ENCODE measurements at regions not wholly inside any gene's neighbourhood (a gene's known extent, or its start where the extent isn't known, plus 50 kb on each side); places are given as distances from the start of the nearest gene placed in this dataset.

GRCh38 chr1:104856518-104856917, 1106.8 kb downstream of the AMY1C start:
- no peak overlapping the region for H2BK12ac ChIP-seq (ENCODE audit: insufficient read length, low read depth, low read length)
- no peaks in the 10 kb centered on the region for H3K79me1 ChIP-seq (ENCODE audit: insufficient read depth, low read depth, low read length, poor library complexity, severe bottlenecking)
- no peak overlapping the region for H2BK15ac ChIP-seq (ENCODE audit: low read depth, low read length)
- Mint-ChIP-seq H3K27me3 (ENCODE audit: low read depth) (no peaks in the 10 kb centered on the region), H3K27ac (no peak overlapping the region), H3K36me3 (ENCODE audit: insufficient read depth in 1 of 3, low read depth in 3 of 3) (peaks cover 0 to 4% (median 2%) of the 10 kb centered on the region in 3 experiments; a peak in 4 of 7 replicates), H3K9me3 (peaks cover 6 to 11% of the 10 kb centered on the region in 2 experiments; a peak in 4 of 5 replicates), H3K4me3 (no peak overlapping the region), H3K4me1 (no peaks in the 10 kb centered on the region)
- DNase-seq: no peak
- H3K18ac ChIP-seq (ENCODE audit: insufficient read length, low read depth, low read length): no peak overlapping the region
- H3K27me3 ChIP-seq (ENCODE audit: insufficient read depth, low read length): no peaks in the 10 kb centered on the region
- H3K4me1 ChIP-seq (ENCODE audit: insufficient read depth, low read length): no peaks in the 10 kb centered on the region
- H2AK5ac ChIP-seq (ENCODE audit: insufficient read length, low read length): no peak overlapping the region
- H2BK5ac ChIP-seq (ENCODE audit: insufficient read length, low read length): no peak overlapping the region
- no peak overlapping the region for H3K9ac ChIP-seq (ENCODE audit: extremely low read depth, insufficient read length, low read length)
- no peak overlapping the region for H2AFZ ChIP-seq (ENCODE audit: low read length)
- H3T11ph ChIP-seq (ENCODE audit: low read length): no peak overlapping the region
- no peak overlapping the region for H3K14ac ChIP-seq (ENCODE audit: insufficient read depth, low read length)
- H2BK120ac ChIP-seq (ENCODE audit: low read depth, low read length, poor library complexity, severe bottlenecking): no peak overlapping the region
- no peak overlapping the region for H3K23ac ChIP-seq (ENCODE audit: insufficient read length, low read depth, low read length)
- no peaks in the 10 kb centered on the region for H4K20me1 ChIP-seq (ENCODE audit: control insufficient read depth, insufficient read depth, insufficient read length)
- H3K4me2 ChIP-seq (ENCODE audit: insufficient read depth, insufficient read length, low read length): no peak overlapping the region
- no peak overlapping the region for H3K56ac ChIP-seq (ENCODE audit: insufficient read length, low read depth, low read length)
- H4K5ac ChIP-seq (ENCODE audit: insufficient read length, low read depth, low read length): no peak overlapping the region
- no peaks in the 10 kb centered on the region for H3K79me2 ChIP-seq (ENCODE audit: insufficient read depth, low read length)
- TF ChIP-seq, protein P1, sequence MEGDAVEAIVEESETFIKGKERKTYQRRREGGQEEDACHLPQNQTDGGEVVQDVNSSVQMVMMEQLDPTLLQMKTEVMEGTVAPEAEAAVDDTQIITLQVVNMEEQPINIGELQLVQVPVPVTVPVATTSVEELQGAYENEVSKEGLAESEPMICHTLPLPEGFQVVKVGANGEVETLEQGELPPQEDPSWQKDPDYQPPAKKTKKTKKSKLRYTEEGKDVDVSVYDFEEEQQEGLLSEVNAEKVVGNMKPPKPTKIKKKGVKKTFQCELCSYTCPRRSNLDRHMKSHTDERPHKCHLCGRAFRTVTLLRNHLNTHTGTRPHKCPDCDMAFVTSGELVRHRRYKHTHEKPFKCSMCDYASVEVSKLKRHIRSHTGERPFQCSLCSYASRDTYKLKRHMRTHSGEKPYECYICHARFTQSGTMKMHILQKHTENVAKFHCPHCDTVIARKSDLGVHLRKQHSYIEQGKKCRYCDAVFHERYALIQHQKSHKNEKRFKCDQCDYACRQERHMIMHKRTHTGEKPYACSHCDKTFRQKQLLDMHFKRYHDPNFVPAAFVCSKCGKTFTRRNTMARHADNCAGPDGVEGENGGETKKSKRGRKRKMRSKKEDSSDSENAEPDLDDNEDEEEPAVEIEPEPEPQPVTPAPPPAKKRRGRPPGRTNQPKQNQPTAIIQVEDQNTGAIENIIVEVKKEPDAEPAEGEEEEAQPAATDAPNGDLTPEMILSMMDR (conservative IDR thresholded peaks at IDR 0.05): no peak
- WGBS (ENCODE audit: extremely low coverage, insufficient read length, low lambda C conversion rate): no CpG with 5 or more reads among the region's 1 CpG
- H4K91ac ChIP-seq (ENCODE audit: insufficient read length, low read depth, low read length): no peak overlapping the region
- H3K27ac ChIP-seq (ENCODE audit: insufficient read length, low read depth, low read length): no peak overlapping the region
- H2BK20ac ChIP-seq (ENCODE audit: low read depth, low read length, poor library complexity, severe bottlenecking): no peak overlapping the region
- no peak overlapping the region for H3K4ac ChIP-seq (ENCODE audit: low read depth, low read length)
- no peak overlapping the region for H4K8ac ChIP-seq (replicated peaks; ENCODE audit: insufficient read length, low read depth, low read length)
- H3K9me3 ChIP-seq (ENCODE audit: control insufficient read depth, low read depth, low read length): no peaks in the 10 kb centered on the region
- no peaks in the 10 kb centered on the region for H3K23me2 ChIP-seq (ENCODE audit: insufficient read length, low read depth, low read length, poor library complexity, severe bottlenecking)

Data from H9 (cell line).